Prostate gland (tissue), 2 donors: ENCODE measurements at regions not wholly inside any gene's neighbourhood (a gene's known extent, or its start where the extent isn't known, plus 50 kb on each side); places are given as distances from the start of the nearest gene placed in this dataset.

Source experiments
- DNase-seq: peaks from one replicate; pipeline ENCODE4 v3.0.0-alpha.2; 2019; ENCODE audit warnings: low spot score
- H3K27ac ChIP-seq, 2 donors: fragments of 200-600 bp; sonication (generic); 2 replicates each; pipeline ENCODE4 v1.5.1; 2017 to 2019
- H3K27me3 ChIP-seq: fragments of 200-600 bp; sonication (generic); replicated peaks from 2 replicates; pipeline ENCODE4 v1.5.1; 2019; ENCODE audit not compliant: insufficient read depth
- H3K36me3 ChIP-seq, 2 donors: fragments of 200-600 bp; sonication (generic); 1 replicate in 1 of 2; 2 replicates in 1 of 2; pipeline versions ENCODE4 v1.5.1 to v1.8.1; 2017 to 2019
- H3K4me1 ChIP-seq: fragments of 200-600 bp; sonication (generic); replicated peaks from 2 replicates; pipeline ENCODE4 v1.5.1; 2019
- H3K4me3 ChIP-seq, 2 donors: fragments of 200-600 bp; sonication (generic); 2 replicates each; pipeline ENCODE4 v1.5.1; 2017 to 2019
- H3K9me3 ChIP-seq: fragments of 200-600 bp; sonication (generic); 2 replicates; pipeline ENCODE4 v1.5.1; 2017
- CTCF ChIP-seq, 4 experiments: fragments of 200-600 bp in 2 of 4; fragments of 450-650 bp in 2 of 4; sonication (generic) in 2 of 4; IDR thresholded peaks; 1 replicate in 3 of 4; 2 replicates in 1 of 4; pipeline ENCODE4 v1.5.1; 2016 to 2019; ENCODE audit warnings: antibody characterized with exemption in 4 of 4, mild to moderate bottlenecking in 2 of 4, moderate library complexity in 2 of 4
- POLR2A ChIP-seq: fragments of 450-650 bp; IDR thresholded peaks from one replicate; pipeline ENCODE4 v1.6.1; 2016; ENCODE audit warnings: antibody characterized with exemption, mild to moderate bottlenecking
- POLR2AphosphoS5 ChIP-seq: sonication (generic); formaldehyde crosslinking; IDR thresholded peaks from one replicate; pipeline ENCODE4 v1.6.1; 2017; ENCODE audit warnings: antibody characterized with exemption
- WGBS: methylation state at CpG from one replicate; pipeline ENCODE4 v1.1.5; 2018; 5-methylcytosine and 5-hydroxymethylcytosine counted together
- intact Hi-C: fragments of 100-400 bp; cut with DNase I; formaldehyde crosslinking; loops from one replicate; pipeline ENCODE4 v1.14.2; 2022

GRCh38 chr6:169949511-169950097, 198.2 kb downstream of the ERMARD start:
- 87% methylated on average over 6 of the region's 6 CpGs for WGBS
- no peak overlapping the region for H3K4me3 ChIP-seq

GRCh38 chr6:169946971-169947370, 195.5 kb downstream of the ERMARD start:
- DNase-seq = no peak
- H3K27ac ChIP-seq = no peak overlapping the region
- TF ChIP-seq CTCF (IDR thresholded peaks at IDR 0.05) (no peak), POLR2A (no peak), POLR2AphosphoS5 (no peak)
- no peaks in the 10 kb centered on the region for H3K4me1 ChIP-seq
- no peaks in the 10 kb centered on the region for H3K9me3 ChIP-seq
- 39% methylated on average over 1 of the region's 1 CpG for WGBS
- H3K4me3 ChIP-seq = no peak overlapping the region
- intact Hi-C loops = no loop called here
- H3K36me3 ChIP-seq = no peaks in the 10 kb centered on the region
- no peaks in the 10 kb centered on the region for H3K27me3 ChIP-seq

More at GRCh38 chr6:169949511-169950097, 198.2 kb downstream of the ERMARD start:
- intact Hi-C loops = no loop called here
- Histone ChIP-seq H3K27ac (no peak overlapping the region), H3K36me3 (no peaks in the 10 kb centered on the region), H3K9me3 (no peaks in the 10 kb centered on the region), H3K4me1 (no peaks in the 10 kb centered on the region), H3K27me3 (no peaks in the 10 kb centered on the region)
- no peak for DNase-seq
- TF ChIP-seq POLR2AphosphoS5 (no peak), CTCF (IDR thresholded peaks at IDR 0.05) (no peak), POLR2A (no peak)

GRCh38 chr6:169945117-169945516, 193.7 kb downstream of the ERMARD start:
- WGBS = 66% methylated on average over 3 of the region's 3 CpGs
- H3K27me3 ChIP-seq = no peaks in the 10 kb centered on the region
- intact Hi-C loops = no loop called here

GRCh38 chr6:169944415-169944814, 193.0 kb downstream of the ERMARD start:
- TF ChIP-seq POLR2AphosphoS5 (peak; percentile 45), CTCF (IDR thresholded peaks at IDR 0.05) (no peak)
- Histone ChIP-seq H3K27me3 (no peaks in the 10 kb centered on the region), H3K9me3 (no peaks in the 10 kb centered on the region), H3K27ac (no peak overlapping the region), H3K4me1 (no peaks in the 10 kb centered on the region), H3K4me3 (no peak overlapping the region), H3K36me3 (no peaks in the 10 kb centered on the region)
- intact Hi-C loops = no loop called here
- no peak for DNase-seq

More at GRCh38 chr6:169945117-169945516, 193.7 kb downstream of the ERMARD start:
- Histone ChIP-seq H3K9me3 (no peaks in the 10 kb centered on the region), H3K4me3 (no peak overlapping the region), H3K27ac (no peak overlapping the region), H3K36me3 (no peaks in the 10 kb centered on the region), H3K4me1 (no peaks in the 10 kb centered on the region)
- TF ChIP-seq CTCF (IDR thresholded peaks at IDR 0.05) = no peak
- TF ChIP-seq POLR2AphosphoS5 = no peak
- TF ChIP-seq POLR2A = no peak
- DNase-seq = no peak

- intact Hi-C loops = no loop called here
- no peak for DNase-seq
- Histone ChIP-seq H3K4me1 (no peaks in the 10 kb centered on the region), H3K9me3 (no peaks in the 10 kb centered on the region), H3K4me3 (no peak overlapping the region), H3K36me3 (no peaks in the 10 kb centered on the region), H3K27me3 (no peaks in the 10 kb centered on the region), H3K27ac (no peak overlapping the region)
- TF ChIP-seq POLR2AphosphoS5 (no peak), POLR2A (no peak), CTCF (IDR thresholded peaks at IDR 0.05) (no peak)
Measured at GRCh38 chr6:169944061-169944337, 192.6 kb downstream of the ERMARD start.
